ENCODE measurements at regions not wholly inside any gene's neighbourhood (a gene's known extent, or its start where the extent isn't known, plus 50 kb on each side); places are given as distances from the start of the nearest gene placed in this dataset.

DNA sequence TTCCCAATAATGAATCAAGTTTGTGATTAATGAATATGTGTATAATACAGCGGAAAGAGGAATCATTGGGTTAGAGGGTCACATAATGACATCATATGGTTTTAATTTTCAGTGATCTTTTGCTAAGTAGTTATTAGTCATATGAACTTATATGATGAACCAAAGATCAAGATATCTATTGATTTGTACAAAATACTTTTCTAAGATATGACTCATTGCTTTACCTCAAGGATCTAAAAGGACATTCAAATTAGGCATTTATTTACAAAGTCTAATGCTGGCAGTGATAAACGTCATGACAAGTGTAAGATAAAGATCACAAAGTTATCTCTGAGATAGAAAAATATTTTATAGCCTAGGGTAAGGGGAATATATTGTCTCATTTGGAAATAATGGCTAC lies 417.8 kb downstream of the RPL10L start:
- TF ChIP-seq SP1 (CRISPR knock-in tag; conservative IDR thresholded peaks at IDR 0.05) (no peak), AFF4 (CRISPR knock-in tag; IDR thresholded peaks at IDR 0.05; ENCODE audit: borderline replicate concordance) (no peak), KAT7 (CRISPR knock-in tag; IDR thresholded peaks at IDR 0.05; ENCODE audit: borderline replicate concordance) (no peak)
- TF ChIP-seq, protein P1, sequence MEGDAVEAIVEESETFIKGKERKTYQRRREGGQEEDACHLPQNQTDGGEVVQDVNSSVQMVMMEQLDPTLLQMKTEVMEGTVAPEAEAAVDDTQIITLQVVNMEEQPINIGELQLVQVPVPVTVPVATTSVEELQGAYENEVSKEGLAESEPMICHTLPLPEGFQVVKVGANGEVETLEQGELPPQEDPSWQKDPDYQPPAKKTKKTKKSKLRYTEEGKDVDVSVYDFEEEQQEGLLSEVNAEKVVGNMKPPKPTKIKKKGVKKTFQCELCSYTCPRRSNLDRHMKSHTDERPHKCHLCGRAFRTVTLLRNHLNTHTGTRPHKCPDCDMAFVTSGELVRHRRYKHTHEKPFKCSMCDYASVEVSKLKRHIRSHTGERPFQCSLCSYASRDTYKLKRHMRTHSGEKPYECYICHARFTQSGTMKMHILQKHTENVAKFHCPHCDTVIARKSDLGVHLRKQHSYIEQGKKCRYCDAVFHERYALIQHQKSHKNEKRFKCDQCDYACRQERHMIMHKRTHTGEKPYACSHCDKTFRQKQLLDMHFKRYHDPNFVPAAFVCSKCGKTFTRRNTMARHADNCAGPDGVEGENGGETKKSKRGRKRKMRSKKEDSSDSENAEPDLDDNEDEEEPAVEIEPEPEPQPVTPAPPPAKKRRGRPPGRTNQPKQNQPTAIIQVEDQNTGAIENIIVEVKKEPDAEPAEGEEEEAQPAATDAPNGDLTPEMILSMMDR (IDR thresholded peaks at IDR 0.05) = no peak
- TF ChIP-seq, protein P2, sequence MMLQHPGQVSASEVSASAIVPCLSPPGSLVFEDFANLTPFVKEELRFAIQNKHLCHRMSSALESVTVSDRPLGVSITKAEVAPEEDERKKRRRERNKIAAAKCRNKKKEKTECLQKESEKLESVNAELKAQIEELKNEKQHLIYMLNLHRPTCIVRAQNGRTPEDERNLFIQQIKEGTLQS (CRISPR knock-in tag; conservative IDR thresholded peaks at IDR 0.05) = no peak
